ENCODE measurements at regions not wholly inside any gene's neighbourhood (a gene's known extent, or its start where the extent isn't known, plus 50 kb on each side); places are given as distances from the start of the nearest gene placed in this dataset.
"Not testable (repeated sequence)": the region's sequence is repeated elsewhere in the genome, so short reads cannot be mapped to it uniquely, and the experiment has no call there.

GRCh38 chr10:30182191-30183054 lies 123.0 kb upstream of the JCAD start:
- Mint-ChIP-seq H3K27ac (no peak overlapping the region), H3K9me3 (ENCODE audit: low read depth) (no peaks in the 10 kb centered on the region), H3K4me3 (no peak overlapping the region), H3K4me1 (no peaks in the 10 kb centered on the region), H3K27me3 (peaks cover 1% of the 10 kb centered on the region), H3K36me3 (ENCODE audit: low read depth) (no peaks in the 10 kb centered on the region)
- no peak for ATAC-seq
- no peak for DNase-seq
- POLR2A ChIA-PET, result no interaction called here
- CTCF ChIA-PET, result interaction anchor here (0.6 kb wide), 1 partner anchor 166 kb away, joined by 3 read pairs; no protein-coding TSS in a partner anchor
- intact Hi-C loops (cut with DNase I, micrococcal nuclease), result no loop called here

- no peaks in the 10 kb centered on the region for H3K9me3 Mint-ChIP-seq (ENCODE audit: low read depth)
- no peak overlapping the region for H3K27ac Mint-ChIP-seq
- H3K4me1 Mint-ChIP-seq, result no peaks in the 10 kb centered on the region
- H3K4me3 Mint-ChIP-seq, result no peak overlapping the region
- no peak for ATAC-seq
- CTCF ChIA-PET, result interaction anchor here (0.6 to 0.9 kb wide), 3 partner anchors 7 to 573 kb away, joined by 4 to 5 read pairs (median 5); no protein-coding TSS in a partner anchor
- intact Hi-C loops (cut with DNase I, micrococcal nuclease), result no loop called here
- H3K36me3 Mint-ChIP-seq (ENCODE audit: low read depth), result no peaks in the 10 kb centered on the region
- H3K27me3 Mint-ChIP-seq, result peaks cover 4% of the 10 kb centered on the region
- POLR2A ChIA-PET, result no interaction called here
- DNase-seq, result no peak
Observed at GRCh38 chr10:30178356-30178964, 119.1 kb upstream of the JCAD start.

GRCh38 chr10:30176776-30177533 lies 117.6 kb upstream of the JCAD start:
- intact Hi-C loops (cut with DNase I, micrococcal nuclease), result no loop called here
- ChIA-PET POLR2A (no interaction called here), CTCF (no interaction called here)
- Mint-ChIP-seq H3K36me3 (ENCODE audit: low read depth) (no peaks in the 10 kb centered on the region), H3K4me1 (no peaks in the 10 kb centered on the region), H3K9me3 (ENCODE audit: low read depth) (no peaks in the 10 kb centered on the region), H3K27me3 (peaks cover 8% of the 10 kb centered on the region), H3K27ac (no peak overlapping the region), H3K4me3 (no peak overlapping the region)
- ATAC-seq (no peak), DNase-seq (no peak)

- Mint-ChIP-seq H3K27ac (no peak overlapping the region), H3K9me3 (ENCODE audit: low read depth) (no peaks in the 10 kb centered on the region), H3K27me3 (peaks cover 9% of the 10 kb centered on the region), H3K4me1 (no peaks in the 10 kb centered on the region), H3K36me3 (ENCODE audit: low read depth) (no peaks in the 10 kb centered on the region), H3K4me3 (no peak overlapping the region)
- DNase-seq (no peak), ATAC-seq (no peak)
- intact Hi-C loops (cut with DNase I, micrococcal nuclease), result no loop called here
- CTCF ChIA-PET, result no interaction called here
- POLR2A ChIA-PET, result no interaction called here
Observed at GRCh38 chr10:30176182-30176581, 116.8 kb upstream of the JCAD start.

GRCh38 chr10:30172673-30173072 lies 113.3 kb upstream of the JCAD start:
- ChIA-PET POLR2A (no interaction called here), CTCF (interaction anchor here (0.6 kb wide), 1 partner anchor 30 kb away, joined by 3 read pairs; no protein-coding TSS in a partner anchor)
- H3K27me3 Mint-ChIP-seq, result peaks cover 19% of the 10 kb centered on the region
- DNase-seq (no peak), ATAC-seq (no peak)
- H3K9me3 Mint-ChIP-seq (ENCODE audit: low read depth), result no peaks in the 10 kb centered on the region
- no peaks in the 10 kb centered on the region for H3K36me3 Mint-ChIP-seq (ENCODE audit: low read depth)
- H3K27ac Mint-ChIP-seq, result no peak overlapping the region
- intact Hi-C loops (cut with DNase I, micrococcal nuclease), result no loop called here
- no peaks in the 10 kb centered on the region for H3K4me1 Mint-ChIP-seq
- no peak overlapping the region for H3K4me3 Mint-ChIP-seq

GRCh38 chr10:30172091-30172490 lies 112.7 kb upstream of the JCAD start:
- no peaks in the 10 kb centered on the region for H3K36me3 Mint-ChIP-seq (ENCODE audit: low read depth)
- no peak for DNase-seq
- no peak overlapping the region for H3K4me3 Mint-ChIP-seq
- CTCF ChIA-PET, result no interaction called here
- POLR2A ChIA-PET, result no interaction called here
- no peaks in the 10 kb centered on the region for H3K4me1 Mint-ChIP-seq
- ATAC-seq, result no peak
- intact Hi-C loops (cut with DNase I, micrococcal nuclease), result no loop called here
- peaks cover 18% of the 10 kb centered on the region for H3K27me3 Mint-ChIP-seq
- H3K9me3 Mint-ChIP-seq (ENCODE audit: low read depth), result no peaks in the 10 kb centered on the region
- H3K27ac Mint-ChIP-seq, result no peak overlapping the region

- no peak overlapping the region for H3K4me3 Mint-ChIP-seq
- intact Hi-C loops (cut with DNase I, micrococcal nuclease), result no loop called here
- H3K4me1 Mint-ChIP-seq, result no peaks in the 10 kb centered on the region
- DNase-seq (no peak), ATAC-seq (no peak)
- CTCF ChIA-PET, result no interaction called here
- H3K27ac Mint-ChIP-seq, result no peak overlapping the region
- no peaks in the 10 kb centered on the region for H3K9me3 Mint-ChIP-seq (ENCODE audit: low read depth)
- H3K27me3 Mint-ChIP-seq, result peaks cover 20% of the 10 kb centered on the region
- POLR2A ChIA-PET, result no interaction called here
- H3K36me3 Mint-ChIP-seq (ENCODE audit: low read depth), result no peaks in the 10 kb centered on the region
Observed at GRCh38 chr10:30171601-30172000, 112.2 kb upstream of the JCAD start.

- intact Hi-C loops (cut with DNase I, micrococcal nuclease), result no loop called here
- H3K4me3 Mint-ChIP-seq, result no peak overlapping the region
- H3K27me3 Mint-ChIP-seq, result peaks cover 21% of the 10 kb centered on the region
- CTCF ChIA-PET, result no interaction called here
- no peaks in the 10 kb centered on the region for H3K36me3 Mint-ChIP-seq (ENCODE audit: low read depth)
- ATAC-seq (no peak), DNase-seq (no peak)
- H3K27ac Mint-ChIP-seq, result no peak overlapping the region
- no peaks in the 10 kb centered on the region for H3K9me3 Mint-ChIP-seq (ENCODE audit: low read depth)
- POLR2A ChIA-PET, result no interaction called here
- no peaks in the 10 kb centered on the region for H3K4me1 Mint-ChIP-seq
Observed at GRCh38 chr10:30170814-30171213, 111.4 kb upstream of the JCAD start.

GRCh38 chr10:30170146-30170545 lies 110.8 kb upstream of the JCAD start:
- Mint-ChIP-seq H3K27ac (no peak overlapping the region), H3K4me1 (no peaks in the 10 kb centered on the region), H3K9me3 (ENCODE audit: low read depth) (no peaks in the 10 kb centered on the region), H3K27me3 (peaks cover 24% of the 10 kb centered on the region), H3K36me3 (ENCODE audit: low read depth) (no peaks in the 10 kb centered on the region), H3K4me3 (no peak overlapping the region)
- CTCF ChIA-PET, result no interaction called here
- DNase-seq, result no peak
- POLR2A ChIA-PET, result no interaction called here
- no peak for ATAC-seq
- intact Hi-C loops (cut with DNase I, micrococcal nuclease), result no loop called here

- ATAC-seq (no peak), DNase-seq (no peak)
- H3K36me3 Mint-ChIP-seq (ENCODE audit: low read depth), result no peaks in the 10 kb centered on the region
- H3K4me1 Mint-ChIP-seq, result no peaks in the 10 kb centered on the region
- no peaks in the 10 kb centered on the region for H3K9me3 Mint-ChIP-seq (ENCODE audit: low read depth)
- no peak overlapping the region for H3K4me3 Mint-ChIP-seq
- peaks cover 24% of the 10 kb centered on the region for H3K27me3 Mint-ChIP-seq
- intact Hi-C loops (cut with DNase I, micrococcal nuclease), result no loop called here
- no peak overlapping the region for H3K27ac Mint-ChIP-seq
- POLR2A ChIA-PET, result no interaction called here
- CTCF ChIA-PET, result no interaction called here
Observed at GRCh38 chr10:30169342-30169741, 110.0 kb upstream of the JCAD start.

- Mint-ChIP-seq H3K4me1 (peaks cover 3% of the 10 kb centered on the region), H3K9me3 (ENCODE audit: low read depth) (no peaks in the 10 kb centered on the region), H3K36me3 (ENCODE audit: low read depth) (no peaks in the 10 kb centered on the region), H3K27ac (no peak overlapping the region), H3K27me3 (peaks cover 24% of the 10 kb centered on the region), H3K4me3 (no peak overlapping the region)
- ChIA-PET CTCF (no interaction called here), POLR2A (no interaction called here)
- intact Hi-C loops (cut with DNase I, micrococcal nuclease), result no loop called here
- ATAC-seq (no peak), DNase-seq (no peak)
Observed at GRCh38 chr10:30166929-30167328, 107.5 kb upstream of the JCAD start.

GRCh38 chr10:30163410-30163809 lies 104.0 kb upstream of the JCAD start:
- H3K36me3 Mint-ChIP-seq (ENCODE audit: low read depth); H3K9me3 Mint-ChIP-seq (ENCODE audit: low read depth); POLR2A ChIA-PET; intact Hi-C loops (cut with DNase I, micrococcal nuclease); DNase-seq; H3K4me1 Mint-ChIP-seq; H3K27ac Mint-ChIP-seq; ATAC-seq: not testable (repeated sequence)
- H3K4me3 Mint-ChIP-seq, result peak overlapping the region; percentile 51
- H3K27me3 Mint-ChIP-seq, result peaks cover 20% of the 10 kb centered on the region
- CTCF ChIA-PET, result interaction anchor here (1.3 kb wide), 1 partner anchor 10 kb away, joined by 3 read pairs; no protein-coding TSS in a partner anchor

Data from activated CD4-positive, alpha-beta T cell treated with anti-CD3 and anti-CD28 coated beads for 36 hours (primary cell).